Right renal pelvis (tissue), 4 donors: ENCODE measurements at regions not wholly inside any gene's neighbourhood (a gene's known extent, or its start where the extent isn't known, plus 50 kb on each side); places are given as distances from the start of the nearest gene placed in this dataset.

Source experiments
- DNase-seq, 4 donors: peaks; one replicate each; pipeline ENCODE4 v3.0.0-alpha.2; 2013; ENCODE audit warnings: low read depth in 4 of 4, low spot score in 3 of 4, missing footprints in 1 of 4

GRCh38 chr2:15870565-15870964, 69.8 kb upstream of the MYCN start:
- DNase-seq: no peak

GRCh38 chr2:15871239-15871783, 69.0 kb upstream of the MYCN start:
- no peak for DNase-seq

GRCh38 chr2:15872854-15873253, 67.5 kb upstream of the MYCN start:
- DNase-seq: no peak

- DNase-seq: no peak
Observed at GRCh38 chr2:15874321-15874720, 66.0 kb upstream of the MYCN start.

- no peak for DNase-seq
Observed at GRCh38 chr2:15874854-15875804, 65.2 kb upstream of the MYCN start.

GRCh38 chr2:15875969-15876705, 64.2 kb upstream of the MYCN start:
- DNase-seq: no peak

DNA sequence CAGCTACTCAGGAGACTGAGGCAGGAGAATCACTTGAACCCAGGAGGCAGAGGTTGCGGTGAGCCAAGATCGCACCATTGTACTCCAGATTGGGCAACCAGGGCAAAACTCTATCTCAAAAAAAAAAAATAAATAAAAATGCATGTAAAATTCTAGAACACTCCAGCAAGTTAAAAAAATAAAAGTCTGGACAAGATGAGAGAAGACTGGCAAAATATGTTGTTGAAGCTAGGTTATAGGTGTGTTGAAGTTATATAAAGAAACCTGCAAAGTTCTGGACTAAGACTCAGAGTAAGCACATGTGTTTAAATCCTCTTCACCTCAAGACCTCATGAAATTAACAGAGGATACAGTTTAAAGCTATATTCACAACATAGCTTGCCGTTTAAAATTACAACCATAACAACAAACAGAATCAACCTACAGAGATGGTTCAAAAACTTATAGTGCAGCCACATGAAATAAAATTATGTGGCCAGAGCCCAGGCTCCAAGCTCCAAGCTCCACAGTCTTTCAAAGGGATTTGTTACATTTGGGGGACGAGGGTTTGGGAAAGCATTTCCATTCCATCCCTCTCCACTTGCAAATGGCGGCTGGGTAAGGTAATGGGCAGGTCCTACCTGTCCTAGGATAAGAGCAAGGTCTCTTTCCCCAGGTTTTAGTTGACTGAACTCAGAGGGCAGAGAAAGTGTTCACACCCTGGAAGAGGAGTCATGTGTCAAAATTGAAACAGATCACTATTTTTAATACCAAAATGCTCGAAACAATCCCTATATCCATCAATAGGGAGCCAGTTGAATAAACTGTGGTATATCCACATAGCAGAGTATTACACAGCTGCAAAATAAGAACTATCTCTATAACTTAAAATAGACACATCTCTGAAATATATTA, 59.9 kb upstream of the MYCN start:
- DNase-seq: no peak

- no peak for DNase-seq
Observed at GRCh38 chr2:15881120-15881433, 59.3 kb upstream of the MYCN start.

DNA sequence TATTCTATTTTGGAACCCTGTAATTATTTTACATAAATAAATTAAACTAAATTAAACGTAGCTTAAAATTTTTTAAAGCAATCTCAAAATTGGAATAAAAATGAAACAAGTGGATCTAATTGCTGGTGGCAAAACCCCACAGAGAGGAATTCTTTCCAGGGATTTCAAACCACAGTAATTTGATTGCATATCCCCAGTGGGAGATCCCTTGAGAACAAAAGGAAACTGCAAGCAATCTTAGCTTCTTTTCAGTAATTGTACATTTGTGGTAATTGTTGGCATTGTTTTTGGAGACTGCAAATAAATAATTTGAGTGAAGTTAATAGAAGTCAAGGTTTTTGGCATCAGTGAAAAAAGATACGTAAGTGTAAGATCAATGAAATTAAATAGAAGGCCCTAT, 58.7 kb upstream of the MYCN start:
- DNase-seq: no peak

GRCh38 chr2:15882761-15883497, 57.4 kb upstream of the MYCN start:
- DNase-seq: no peak

DNA sequence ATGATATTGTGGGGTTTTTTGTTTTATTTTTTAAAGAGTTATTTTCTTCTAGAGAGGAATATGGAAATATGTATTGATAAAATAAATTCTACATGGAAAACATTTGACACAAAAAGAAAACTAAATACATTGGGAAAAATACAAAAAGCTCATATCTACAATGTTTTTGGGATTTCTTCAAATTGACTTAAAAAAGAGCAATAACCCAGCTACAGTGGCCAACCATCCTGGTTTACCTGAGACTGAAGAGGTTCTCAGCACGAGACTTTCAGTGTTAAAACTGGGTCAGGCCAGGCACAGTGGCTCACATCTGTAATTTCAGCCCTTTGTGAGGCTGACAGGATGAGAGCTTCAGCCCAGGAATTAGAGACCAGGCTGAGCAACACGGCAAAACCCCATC, 56.7 kb upstream of the MYCN start:
- DNase-seq: no peak

- no peak for DNase-seq
Observed at GRCh38 chr2:15884790-15885189, 55.6 kb upstream of the MYCN start.

DNA sequence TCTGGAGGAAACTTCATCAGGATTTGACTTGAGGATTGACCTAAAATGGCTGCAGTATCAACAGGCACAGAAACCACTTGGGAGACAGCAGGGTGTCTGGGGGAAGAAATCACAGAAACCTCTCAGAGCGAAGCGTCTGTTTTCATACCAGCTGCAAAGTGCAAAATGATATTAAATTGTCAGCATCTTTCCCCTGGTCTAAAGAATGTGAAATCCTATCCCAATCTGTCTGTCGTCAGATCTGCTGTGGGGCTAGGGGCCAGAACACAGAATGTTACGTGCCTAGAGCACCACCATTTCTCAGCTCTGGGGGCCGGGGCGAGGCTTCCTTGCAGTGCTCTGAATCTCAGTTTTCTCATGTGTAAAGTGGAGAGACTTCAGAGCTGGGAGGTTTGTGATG, 54.1 kb upstream of the MYCN start:
- DNase-seq: no peak

DNA sequence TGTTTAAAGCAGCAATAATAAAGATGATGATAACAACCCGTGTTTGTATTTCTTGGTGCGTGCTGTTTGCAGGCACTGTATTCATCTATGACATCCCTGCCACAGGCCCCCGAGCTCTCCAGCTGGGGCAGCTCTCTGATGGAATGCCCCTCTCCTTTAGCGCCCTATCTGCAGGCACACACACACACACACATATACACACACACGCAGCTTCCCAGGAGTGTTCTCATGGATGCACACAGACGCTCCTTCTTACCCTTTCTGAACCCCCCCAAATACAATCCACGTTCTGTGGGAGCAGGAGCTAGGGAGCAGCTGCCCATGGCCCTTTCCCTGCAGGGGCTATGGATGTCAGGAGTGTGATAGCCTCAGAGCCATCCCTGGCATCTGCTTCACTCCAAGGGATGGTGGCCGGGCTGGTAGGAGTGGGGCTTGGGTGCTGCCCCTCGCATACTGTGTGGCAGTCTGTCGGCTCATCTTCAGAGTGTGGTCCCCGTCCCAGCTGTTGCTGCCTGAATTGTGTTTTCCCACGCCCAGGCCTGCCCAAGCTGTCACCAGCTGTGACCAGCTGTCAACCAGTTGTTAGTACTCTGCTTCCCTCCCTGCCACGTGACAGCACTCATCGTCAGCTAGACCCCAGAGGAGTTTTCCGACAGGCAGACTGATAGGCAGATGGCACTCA, 50.8 kb upstream of the MYCN start:
- no peak for DNase-seq

- no peak for DNase-seq
Observed at GRCh38 chr2:15890124-15890754, 50.1 kb upstream of the MYCN start.
